Glutamatergic neuron (in vitro differentiated cells): ENCODE measurements at regions not wholly inside any gene's neighbourhood (a gene's known extent, or its start where the extent isn't known, plus 50 kb on each side); places are given as distances from the start of the nearest gene placed in this dataset.

Experiments
- DNase-seq: peaks from one replicate; pipeline ENCODE4 v3.0.0; 2022
- H3K27ac Mint-ChIP-seq: one replicate; pipeline ENCODE4 v1.8.0; 2020; ENCODE audit warnings: mild to moderate bottlenecking, mixed read lengths, inconsistent platforms; ENCODE audit not compliant: unreplicated experiment
- H3K27me3 Mint-ChIP-seq: one replicate; pipeline ENCODE4 v1.8.0; 2020; ENCODE audit warnings: mild to moderate bottlenecking, moderate library complexity, mixed read lengths, inconsistent platforms; ENCODE audit not compliant: unreplicated experiment
- H3K36me3 Mint-ChIP-seq: one replicate; pipeline ENCODE4 v1.8.0; 2020; ENCODE audit warnings: mild to moderate bottlenecking, mixed read lengths, inconsistent platforms; ENCODE audit not compliant: unreplicated experiment
- H3K4me1 Mint-ChIP-seq: one replicate; pipeline ENCODE4 v1.8.0; 2020; ENCODE audit warnings: mild to moderate bottlenecking, low read depth, mixed read lengths, inconsistent platforms; ENCODE audit not compliant: unreplicated experiment
- H3K4me3 Mint-ChIP-seq: one replicate; pipeline ENCODE4 v1.8.0; 2020; ENCODE audit warnings: mild to moderate bottlenecking, mixed read lengths, inconsistent platforms; ENCODE audit not compliant: unreplicated experiment
- H3K9me3 Mint-ChIP-seq: one replicate; pipeline ENCODE4 v1.8.0; 2020; ENCODE audit warnings: mild to moderate bottlenecking, moderate library complexity, mixed read lengths, inconsistent platforms; ENCODE audit not compliant: unreplicated experiment
- CTCF ChIP-seq: fragments of 200-600 bp; sonication (generic); IDR thresholded peaks from one replicate; pipeline ENCODE4 v1.5.0; 2021; ENCODE audit not compliant: partially characterized antibody, unreplicated experiment

DNA sequence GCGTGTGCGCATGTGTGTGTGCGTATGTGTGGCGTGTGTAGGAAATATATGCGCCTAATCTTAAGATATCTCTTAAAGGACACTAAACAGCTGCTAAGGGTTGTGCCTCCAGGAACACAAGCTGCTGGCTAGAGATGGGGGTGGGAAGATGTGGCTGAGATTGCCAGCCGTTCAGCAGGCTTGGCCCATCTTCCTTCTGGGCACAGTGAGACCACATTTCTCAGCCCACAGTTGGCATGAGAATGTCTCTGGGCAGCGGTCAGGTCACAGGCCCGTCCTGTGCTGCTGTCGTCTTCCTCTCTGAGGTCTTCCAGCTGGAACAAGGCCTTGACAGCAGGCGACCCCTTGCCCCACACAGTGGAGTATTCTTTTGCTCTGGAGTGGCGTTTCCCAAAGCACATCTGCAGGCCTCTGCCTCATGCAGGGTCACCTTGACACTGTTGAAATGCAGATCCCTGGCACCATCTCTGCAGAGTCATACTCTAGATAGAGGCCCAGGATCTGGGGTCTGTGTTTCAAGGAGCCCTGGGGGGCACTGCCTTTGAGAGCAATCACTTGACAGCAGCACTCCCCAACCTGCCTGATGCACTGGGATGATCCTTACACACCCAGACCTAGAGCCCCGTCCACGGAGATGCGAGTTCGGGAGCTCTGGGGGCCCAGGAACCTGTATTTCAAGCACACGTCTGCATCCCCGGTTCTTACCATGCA lies 335.5 kb upstream of the SFSWAP start:
- H3K4me1 Mint-ChIP-seq, result peaks cover 3% of the 10 kb centered on the region
- no peak for TF ChIP-seq CTCF
- H3K27ac Mint-ChIP-seq, result no peak overlapping the region
- no peak overlapping the region for H3K4me3 Mint-ChIP-seq
- DNase-seq, result no peak
- peaks cover 3% of the 10 kb centered on the region for H3K27me3 Mint-ChIP-seq
- no peaks in the 10 kb centered on the region for H3K9me3 Mint-ChIP-seq
- peaks cover 5% of the 10 kb centered on the region for H3K36me3 Mint-ChIP-seq

DNA sequence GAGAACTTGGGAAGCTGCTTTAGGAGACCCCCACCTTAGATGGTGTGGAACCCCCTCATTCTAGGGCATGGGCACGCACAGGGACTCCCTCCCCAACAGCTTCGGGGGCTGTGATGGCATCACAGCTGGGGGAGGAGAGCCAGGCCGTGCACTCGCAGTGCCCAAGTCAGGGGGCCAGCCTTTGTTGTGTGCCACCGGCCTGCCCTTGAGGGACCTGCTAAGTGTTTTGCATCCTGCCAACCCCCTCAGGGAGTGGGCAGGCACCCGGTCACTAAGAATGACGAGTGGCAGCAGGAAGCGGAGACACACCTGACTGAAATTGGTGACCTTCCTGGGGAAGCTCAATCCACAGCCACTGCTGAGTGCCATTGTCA lies 334.9 kb upstream of the SFSWAP start:
- H3K4me1 Mint-ChIP-seq, result peaks cover 3% of the 10 kb centered on the region
- H3K27ac Mint-ChIP-seq, result no peak overlapping the region
- DNase-seq, result no peak
- H3K4me3 Mint-ChIP-seq, result no peak overlapping the region
- TF ChIP-seq CTCF, result no peak
- peaks cover 3% of the 10 kb centered on the region for H3K27me3 Mint-ChIP-seq
- H3K9me3 Mint-ChIP-seq, result no peaks in the 10 kb centered on the region
- peaks cover 5% of the 10 kb centered on the region for H3K36me3 Mint-ChIP-seq

DNA sequence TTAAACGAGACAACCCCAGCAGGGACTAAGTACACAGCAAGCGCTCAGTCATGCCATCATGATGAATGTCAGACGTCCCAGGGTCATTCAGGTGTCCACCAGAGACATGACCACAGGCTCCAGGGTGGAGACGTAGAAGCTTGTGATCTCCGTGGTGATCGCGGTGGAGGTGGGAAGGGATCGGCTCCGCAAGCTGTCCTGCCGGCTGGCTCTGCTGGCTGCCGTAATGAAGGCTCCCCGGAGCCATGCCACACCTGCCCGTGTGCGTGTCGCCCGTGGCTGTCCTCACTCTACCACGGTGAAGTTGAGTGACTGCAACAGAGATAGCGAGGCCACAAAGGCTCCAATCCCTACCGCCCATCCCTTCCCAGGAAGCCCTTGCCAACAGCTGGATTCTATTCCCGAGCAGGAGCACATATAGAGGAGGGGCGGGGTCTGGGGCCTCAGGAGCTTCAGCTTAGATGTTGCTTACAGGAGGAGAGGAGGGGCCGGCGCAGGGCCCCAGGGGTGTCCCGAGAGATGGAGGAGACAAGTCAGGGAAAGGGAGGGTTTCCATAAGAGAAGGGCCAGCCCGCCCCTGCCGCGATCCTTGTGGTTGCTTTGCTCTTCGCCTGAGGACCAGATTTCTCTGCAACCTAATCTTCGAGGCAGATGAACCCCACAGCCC lies 332.6 kb upstream of the SFSWAP start:
- H3K36me3 Mint-ChIP-seq, result peaks cover 5% of the 10 kb centered on the region
- H3K4me1 Mint-ChIP-seq, result peaks cover 3% of the 10 kb centered on the region
- H3K9me3 Mint-ChIP-seq, result no peaks in the 10 kb centered on the region
- TF ChIP-seq CTCF, result no peak
- H3K4me3 Mint-ChIP-seq, result no peak overlapping the region
- peaks cover 3% of the 10 kb centered on the region for H3K27me3 Mint-ChIP-seq
- H3K27ac Mint-ChIP-seq, result no peak overlapping the region
- no peak for DNase-seq

GRCh38 chr12:131378861-131379665 lies 331.8 kb upstream of the SFSWAP start:
- no peak overlapping the region for H3K27ac Mint-ChIP-seq
- H3K4me1 Mint-ChIP-seq, result peaks cover 3% of the 10 kb centered on the region
- peaks cover 4% of the 10 kb centered on the region for H3K27me3 Mint-ChIP-seq
- no peak overlapping the region for H3K4me3 Mint-ChIP-seq
- no peak for DNase-seq
- no peaks in the 10 kb centered on the region for H3K9me3 Mint-ChIP-seq
- H3K36me3 Mint-ChIP-seq, result peaks cover 5% of the 10 kb centered on the region
- TF ChIP-seq CTCF, result no peak
